ENCODE measurements at regions not wholly inside any gene's neighbourhood (a gene's known extent, or its start where the extent isn't known, plus 50 kb on each side); places are given as distances from the start of the nearest gene placed in this dataset.
"Not testable (repeated sequence)": the region's sequence is repeated elsewhere in the genome, so short reads cannot be mapped to it uniquely, and the experiment has no call there.

- Histone ChIP-seq H3K36me3 (ENCODE audit: control insufficient read depth, insufficient read depth, low read length) (no peaks in the 10 kb centered on the region), H3K9me3 (ENCODE audit: control insufficient read depth, insufficient read depth, low read depth, low read length) (no peaks in the 10 kb centered on the region), H3K27ac (ENCODE audit: insufficient read depth, low read length) (no peak overlapping the region), H3K27me3 (ENCODE audit: control insufficient read depth, insufficient read depth, low read length) (no peaks in the 10 kb centered on the region), H3K9ac (ENCODE audit: insufficient read depth, low read length) (no peak overlapping the region), H3K4me2 (ENCODE audit: extremely low read depth, insufficient read depth, low read length) (no peak overlapping the region), H3K4me3 (replicated peaks in 1 of 4; ENCODE audit: control extremely low read depth in 1 of 4, insufficient read depth in 1 of 4, low read depth in 3 of 4, low read length in 4 of 4) (no peak overlapping the region), H4K20me1 (ENCODE audit: control insufficient read depth, extremely low read depth, insufficient read depth, low read length) (no peaks in the 10 kb centered on the region), H2AFZ (ENCODE audit: low read length) (no peak overlapping the region), H3K79me2 (ENCODE audit: control insufficient read depth, insufficient read depth, low read length) (no peaks in the 10 kb centered on the region), H3K4me1 (ENCODE audit: control insufficient read depth, extremely low read depth, insufficient read depth, low read length) (no peaks in the 10 kb centered on the region)
- DNase-seq (ENCODE audit: low read depth in 2 of 2), result no peak
- TF ChIP-seq, protein P1, sequence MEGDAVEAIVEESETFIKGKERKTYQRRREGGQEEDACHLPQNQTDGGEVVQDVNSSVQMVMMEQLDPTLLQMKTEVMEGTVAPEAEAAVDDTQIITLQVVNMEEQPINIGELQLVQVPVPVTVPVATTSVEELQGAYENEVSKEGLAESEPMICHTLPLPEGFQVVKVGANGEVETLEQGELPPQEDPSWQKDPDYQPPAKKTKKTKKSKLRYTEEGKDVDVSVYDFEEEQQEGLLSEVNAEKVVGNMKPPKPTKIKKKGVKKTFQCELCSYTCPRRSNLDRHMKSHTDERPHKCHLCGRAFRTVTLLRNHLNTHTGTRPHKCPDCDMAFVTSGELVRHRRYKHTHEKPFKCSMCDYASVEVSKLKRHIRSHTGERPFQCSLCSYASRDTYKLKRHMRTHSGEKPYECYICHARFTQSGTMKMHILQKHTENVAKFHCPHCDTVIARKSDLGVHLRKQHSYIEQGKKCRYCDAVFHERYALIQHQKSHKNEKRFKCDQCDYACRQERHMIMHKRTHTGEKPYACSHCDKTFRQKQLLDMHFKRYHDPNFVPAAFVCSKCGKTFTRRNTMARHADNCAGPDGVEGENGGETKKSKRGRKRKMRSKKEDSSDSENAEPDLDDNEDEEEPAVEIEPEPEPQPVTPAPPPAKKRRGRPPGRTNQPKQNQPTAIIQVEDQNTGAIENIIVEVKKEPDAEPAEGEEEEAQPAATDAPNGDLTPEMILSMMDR (conservative IDR thresholded peaks at IDR 0.05 in 1 of 2, IDR thresholded peaks at IDR 0.05 in 1 of 2; ENCODE audit: low read depth in 1 of 2, low read length in 2 of 2), result no peak
- TF ChIP-seq EZH2 (IDR thresholded peaks at IDR 0.05; ENCODE audit: low read length, missing control alignments), result no peak
Observed at GRCh38 chr16:17038415-17038814, 432.3 kb downstream of the XYLT1 start.

GRCh38 chr16:17049109-17049508 is 421.7 kb downstream of the XYLT1 start:
- H3K36me3 ChIP-seq (ENCODE audit: control insufficient read depth, insufficient read depth, low read length); DNase-seq (ENCODE audit: low read depth in 2 of 2); H3K79me2 ChIP-seq (ENCODE audit: control insufficient read depth, insufficient read depth, low read length); H3K9me3 ChIP-seq (ENCODE audit: control insufficient read depth, insufficient read depth, low read depth, low read length); H2AFZ ChIP-seq (ENCODE audit: low read length); H3K4me2 ChIP-seq (ENCODE audit: extremely low read depth, insufficient read depth, low read length); H3K27ac ChIP-seq (ENCODE audit: insufficient read depth, low read length); H3K9ac ChIP-seq (ENCODE audit: insufficient read depth, low read length); H3K4me1 ChIP-seq (ENCODE audit: control insufficient read depth, extremely low read depth, insufficient read depth, low read length); H3K27me3 ChIP-seq (ENCODE audit: control insufficient read depth, insufficient read depth, low read length); H4K20me1 ChIP-seq (ENCODE audit: control insufficient read depth, extremely low read depth, insufficient read depth, low read length); H3K4me3 ChIP-seq (replicated peaks in 1 of 4; ENCODE audit: control extremely low read depth in 1 of 4, insufficient read depth in 1 of 4, low read depth in 3 of 4, low read length in 4 of 4): not testable (repeated sequence)

DNA sequence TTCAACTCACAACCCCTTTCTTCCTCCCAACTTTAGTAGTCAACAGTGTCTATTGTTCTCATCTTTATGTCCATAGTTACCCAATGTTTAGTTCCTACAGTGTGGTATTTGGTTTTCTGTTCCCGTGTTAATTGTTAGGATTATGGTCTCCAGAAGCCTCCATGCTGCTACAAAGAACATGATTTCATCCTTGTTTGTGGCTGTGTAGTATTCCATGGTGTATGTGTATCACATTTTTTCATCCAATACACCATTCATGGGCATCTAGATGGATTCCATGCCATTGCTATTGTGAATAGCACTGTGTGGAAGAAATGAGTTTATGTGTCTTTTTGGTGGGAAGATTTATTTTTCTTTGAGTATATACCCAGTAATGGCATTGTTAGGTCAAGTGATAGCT is 420.3 kb downstream of the XYLT1 start:
- Histone ChIP-seq H3K4me2 (ENCODE audit: extremely low read depth, insufficient read depth, low read length) (no peak overlapping the region), H3K36me3 (ENCODE audit: control insufficient read depth, insufficient read depth, low read length) (no peaks in the 10 kb centered on the region), H3K9me3 (ENCODE audit: control insufficient read depth, insufficient read depth, low read depth, low read length) (no peaks in the 10 kb centered on the region), H3K4me1 (ENCODE audit: control insufficient read depth, extremely low read depth, insufficient read depth, low read length) (no peaks in the 10 kb centered on the region), H3K27me3 (ENCODE audit: control insufficient read depth, insufficient read depth, low read length) (no peaks in the 10 kb centered on the region), H3K79me2 (ENCODE audit: control insufficient read depth, insufficient read depth, low read length) (no peaks in the 10 kb centered on the region), H4K20me1 (ENCODE audit: control insufficient read depth, extremely low read depth, insufficient read depth, low read length) (no peaks in the 10 kb centered on the region), H3K4me3 (replicated peaks in 1 of 4; ENCODE audit: control extremely low read depth in 1 of 4, insufficient read depth in 1 of 4, low read depth in 3 of 4, low read length in 4 of 4) (no peak overlapping the region), H2AFZ (ENCODE audit: low read length) (no peak overlapping the region), H3K9ac (ENCODE audit: insufficient read depth, low read length) (no peak overlapping the region), H3K27ac (ENCODE audit: insufficient read depth, low read length) (no peak overlapping the region)
- no peak for TF ChIP-seq EZH2 (IDR thresholded peaks at IDR 0.05; ENCODE audit: low read length, missing control alignments)
- TF ChIP-seq, protein P1 (conservative IDR thresholded peaks at IDR 0.05 in 1 of 2, IDR thresholded peaks at IDR 0.05 in 1 of 2; ENCODE audit: low read depth in 1 of 2, low read length in 2 of 2), result no peak
- DNase-seq (ENCODE audit: low read depth in 2 of 2), result no peak
